HG03378 (cell line): ENCODE measurements at regions not wholly inside any gene's neighbourhood (a gene's known extent, or its start where the extent isn't known, plus 50 kb on each side); places are given as distances from the start of the nearest gene placed in this dataset.
"Not testable (repeated sequence)": the region's sequence is repeated elsewhere in the genome, so short reads cannot be mapped to it uniquely, and the experiment has no call there.

Experiments
- ATAC-seq: cut with Tn5 transposase; IDR thresholded peaks from one replicate; pipeline ENCODE4 v1.9.1; 2021; ENCODE audit warnings: mild to moderate bottlenecking, moderate library complexity; ENCODE audit not compliant: unreplicated experiment

GRCh38 chr17:68135141-68135887, 99.8 kb downstream of the KPNA2 start:
- no peak for ATAC-seq

DNA sequence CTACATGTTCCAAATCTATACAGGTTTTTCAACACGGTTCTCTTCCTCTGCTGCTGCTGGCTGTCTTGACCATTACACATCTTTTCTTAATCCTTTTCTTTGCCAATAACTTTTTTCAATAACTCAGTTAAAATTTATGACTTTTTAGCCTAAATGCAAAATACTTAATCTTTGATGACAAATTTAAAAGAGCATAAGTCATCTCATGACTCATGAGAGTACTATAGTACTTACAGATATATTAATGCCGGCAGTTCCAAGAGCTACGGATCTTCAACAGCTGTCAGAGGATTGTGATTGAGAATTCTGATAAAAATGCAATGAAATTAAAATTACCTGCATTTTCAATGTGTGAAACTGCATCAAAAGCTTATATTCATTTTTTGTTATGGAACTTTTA, 105.5 kb downstream of the KPNA2 start:
- ATAC-seq = no peak

GRCh38 chr17:68142595-68142994, 105.2 kb upstream of the AMZ2 start:
- ATAC-seq = no peak

DNA sequence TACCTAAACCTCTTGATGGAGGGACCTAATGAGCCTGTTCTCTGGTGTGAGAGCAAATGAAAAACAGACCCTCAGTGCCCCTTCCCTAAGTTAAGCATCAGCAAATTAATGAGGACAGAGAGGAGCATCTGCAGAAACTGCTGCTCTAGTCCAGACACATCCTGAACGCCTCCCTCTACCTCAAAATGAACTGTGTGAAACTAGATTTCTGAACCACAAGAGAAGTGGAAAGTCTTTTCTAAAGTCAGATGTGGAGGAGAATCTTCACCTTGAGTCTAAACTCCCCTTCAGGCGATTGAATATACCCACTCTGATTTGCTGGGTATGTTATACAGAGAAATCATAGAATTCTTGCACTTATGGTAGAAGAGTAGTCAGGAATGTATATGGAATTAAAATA, 104.4 kb upstream of the AMZ2 start:
- no peak for ATAC-seq

DNA sequence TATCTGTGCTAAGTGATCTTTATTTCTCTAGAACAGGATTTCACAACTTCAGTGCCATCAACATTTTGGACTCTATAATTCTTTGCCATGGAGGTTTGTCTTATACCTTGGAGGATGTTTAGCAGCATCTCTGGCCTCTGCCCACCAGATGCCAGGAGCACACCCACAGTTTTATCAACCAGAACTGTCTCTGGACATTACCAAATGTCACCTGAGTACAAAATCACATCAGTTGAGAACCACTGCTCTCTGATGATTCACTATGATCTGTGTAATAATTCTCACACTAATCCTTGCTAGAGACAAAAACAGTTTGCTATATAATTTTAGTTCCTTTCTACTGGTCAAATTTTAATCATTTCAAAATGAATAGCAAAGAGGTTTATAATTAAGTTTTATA, 102.8 kb upstream of the AMZ2 start:
- no peak for ATAC-seq

- ATAC-seq = no peak
These were observed 98.9 kb upstream of the AMZ2 start for GRCh38 chr17:68148936-68149335.

DNA sequence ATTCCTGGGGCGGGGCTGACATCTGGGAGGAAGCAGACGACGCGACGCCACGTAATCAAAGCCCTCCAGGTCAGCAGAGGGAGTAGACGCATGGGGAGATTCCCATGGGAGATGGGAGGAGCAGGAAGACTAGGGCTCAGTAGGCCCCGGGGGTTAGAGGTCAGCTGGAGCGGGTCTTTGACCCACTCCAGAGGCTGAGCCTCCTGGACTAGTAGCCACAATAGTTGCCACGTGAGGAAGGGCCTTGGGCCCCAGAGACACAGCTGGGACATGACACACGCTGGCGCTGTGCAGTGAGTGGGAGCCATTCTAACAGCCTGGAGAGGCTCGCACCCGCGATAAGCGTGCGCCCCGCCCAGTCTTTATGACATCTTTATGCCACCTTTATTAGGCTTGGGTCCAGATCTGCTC, 95.7 kb upstream of the AMZ2 start:
- ATAC-seq = no peak

- ATAC-seq = no peak
These were observed 92.2 kb upstream of the AMZ2 start for GRCh38 chr17:68155692-68156091.

GRCh38 chr17:68161644-68162428, 86.0 kb upstream of the AMZ2 start:
- ATAC-seq = no peak

DNA sequence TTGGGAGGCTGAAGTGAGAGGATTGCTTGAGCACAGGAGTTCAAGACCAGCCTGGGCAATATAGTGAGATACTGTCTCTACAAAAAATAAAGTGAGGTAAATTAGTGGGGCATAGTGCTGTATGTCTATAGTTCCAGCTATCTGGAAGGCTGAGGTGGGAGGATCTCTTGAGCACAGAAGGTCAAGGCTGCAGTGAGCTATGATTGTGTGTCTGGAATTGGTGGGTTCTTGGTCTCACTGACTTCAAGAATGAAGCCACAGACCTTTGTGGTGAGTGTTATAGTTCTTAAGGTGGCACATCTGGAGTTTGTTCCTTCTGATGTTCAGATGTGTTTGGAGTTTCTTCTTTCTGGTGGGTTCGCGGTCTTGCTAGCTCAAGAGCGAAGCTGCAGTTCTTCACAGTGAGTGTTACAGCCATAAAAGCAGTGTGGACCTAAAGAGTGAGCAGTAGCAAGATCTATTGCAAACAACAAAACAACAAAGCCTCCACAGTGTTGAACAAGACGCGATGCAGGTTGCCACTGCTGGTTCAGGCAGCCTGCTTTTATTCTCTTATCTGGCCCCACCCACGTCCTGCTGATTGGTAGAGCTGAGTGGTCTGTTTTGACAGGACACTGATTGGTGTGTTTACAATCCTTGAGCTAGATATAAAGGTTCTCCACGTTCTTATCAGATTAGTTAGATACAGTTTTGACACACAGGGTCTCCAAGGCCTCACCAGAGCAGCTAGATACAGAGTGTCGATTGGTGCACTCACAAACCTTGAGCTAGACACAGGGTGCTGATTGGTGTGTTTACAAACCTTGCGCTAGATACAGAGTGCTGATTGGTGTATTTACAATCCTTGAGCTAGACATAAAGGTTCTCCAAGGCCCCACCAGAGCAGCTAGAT, 79.3 kb upstream of the AMZ2 start:
- ATAC-seq = not testable (repeated sequence)

- not testable (repeated sequence) for ATAC-seq
These were observed 78.5 kb upstream of the AMZ2 start for GRCh38 chr17:68169165-68169821.

- no peak for ATAC-seq
These were observed 78.0 kb upstream of the AMZ2 start for GRCh38 chr17:68169840-68170239.

DNA sequence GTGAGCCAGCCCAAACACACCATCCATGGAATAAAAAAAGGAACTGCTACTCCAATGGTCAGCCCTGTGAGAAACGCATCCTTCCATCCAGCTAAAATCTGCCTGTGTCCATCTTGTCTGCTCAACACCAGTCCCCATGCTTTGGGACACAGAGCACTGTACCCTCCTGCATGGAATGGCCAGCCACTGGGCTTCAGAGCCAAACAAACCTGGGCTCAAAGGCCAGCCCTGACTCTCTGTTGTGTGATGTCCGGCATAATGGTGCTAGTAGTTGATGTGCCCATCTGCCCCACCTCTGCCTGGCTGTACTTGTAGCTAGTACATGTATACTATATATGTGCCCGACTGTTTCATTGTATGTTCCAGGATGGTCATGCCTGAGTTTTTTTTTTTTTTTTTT, 77.6 kb upstream of the AMZ2 start:
- ATAC-seq = no peak

- ATAC-seq = no peak
These were observed 75.3 kb upstream of the AMZ2 start for GRCh38 chr17:68172461-68172954.

GRCh38 chr17:68175416-68175815, 72.4 kb upstream of the AMZ2 start:
- ATAC-seq = no peak

GRCh38 chr17:68175905-68176304, 71.9 kb upstream of the AMZ2 start:
- ATAC-seq = no peak

GRCh38 chr17:68176718-68177117, 71.1 kb upstream of the AMZ2 start:
- no peak for ATAC-seq

GRCh38 chr17:68178831-68179230, 69.0 kb upstream of the AMZ2 start:
- no peak for ATAC-seq

GRCh38 chr17:68179236-68179925, 68.5 kb upstream of the AMZ2 start:
- no peak for ATAC-seq

DNA sequence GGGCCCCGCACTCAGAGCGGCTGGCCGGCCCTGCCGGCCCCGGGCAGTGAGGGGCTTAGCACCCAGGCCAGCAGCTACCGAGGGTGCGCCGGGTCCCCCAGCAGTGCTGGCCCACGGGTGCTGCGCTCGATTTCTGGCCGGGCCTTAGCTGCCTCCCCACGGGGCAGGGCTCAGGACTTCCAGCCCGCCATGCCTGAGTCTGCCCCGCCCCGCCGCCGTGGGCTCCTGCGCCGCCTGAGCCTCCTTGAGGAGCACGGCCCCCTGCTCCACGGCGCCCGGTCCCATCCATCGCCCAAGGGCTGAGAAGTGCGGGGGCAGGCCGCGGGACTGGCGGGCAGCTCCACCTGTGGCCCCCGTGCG, 67.9 kb upstream of the AMZ2 start:
- no peak for ATAC-seq
